RPMI8226 (cell line): ENCODE measurements at regions not wholly inside any gene's neighbourhood (a gene's known extent, or its start where the extent isn't known, plus 50 kb on each side); places are given as distances from the start of the nearest gene placed in this dataset.
"Not testable (repeated sequence)": the region's sequence is repeated elsewhere in the genome, so short reads cannot be mapped to it uniquely, and the experiment has no call there.

Experiments used
- DNase-seq: peaks from one replicate; pipeline ENCODE4 v3.0.0-alpha.2; 2015

GRCh38 chrX:127221821-127222220, 402.3 kb downstream of the PRR32 start:
- not testable (repeated sequence) for DNase-seq

DNA sequence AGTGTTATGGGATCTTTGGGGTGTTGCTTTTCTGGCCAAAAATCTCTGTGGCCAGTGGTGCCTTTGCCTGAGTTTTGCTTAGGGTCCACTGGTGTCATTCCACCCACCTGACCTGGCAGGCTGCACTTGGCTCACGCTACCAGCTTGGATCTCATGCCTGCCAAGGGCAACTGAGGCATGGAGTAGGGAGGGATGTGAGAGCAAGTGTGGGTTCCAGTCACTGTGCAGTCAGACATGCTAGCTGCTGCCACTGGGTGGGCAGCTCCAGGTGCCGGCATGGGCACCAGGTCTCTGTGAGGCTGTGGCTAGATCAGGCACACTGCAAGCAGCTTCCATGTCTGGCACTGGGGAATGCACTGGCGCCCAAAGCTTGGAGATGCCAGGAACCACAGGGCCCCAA, 424.1 kb downstream of the PRR32 start:
- no peak for DNase-seq

DNA sequence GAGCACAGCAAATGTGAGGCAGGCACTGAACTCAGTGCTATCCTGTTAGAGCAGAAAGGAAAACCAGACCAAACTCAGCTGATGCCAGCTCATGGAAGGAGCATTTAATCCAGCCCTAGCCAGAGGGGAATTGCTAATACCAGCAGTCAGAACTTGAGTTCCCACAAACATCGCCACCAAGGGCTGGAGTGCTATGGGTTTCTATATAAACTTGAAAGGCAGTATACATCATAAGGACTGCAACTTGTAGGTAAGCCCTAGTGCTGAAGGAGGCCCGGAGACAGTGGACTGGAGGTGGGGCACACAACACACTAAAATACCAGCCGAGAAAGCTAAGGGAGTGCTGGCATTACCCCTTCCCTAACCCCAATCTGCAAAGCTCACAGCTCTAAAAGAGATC, 440.2 kb downstream of the PRR32 start:
- no peak for DNase-seq

- no peak for DNase-seq
Observed at GRCh38 chrX:127276326-127276725, 456.8 kb downstream of the PRR32 start.

DNA sequence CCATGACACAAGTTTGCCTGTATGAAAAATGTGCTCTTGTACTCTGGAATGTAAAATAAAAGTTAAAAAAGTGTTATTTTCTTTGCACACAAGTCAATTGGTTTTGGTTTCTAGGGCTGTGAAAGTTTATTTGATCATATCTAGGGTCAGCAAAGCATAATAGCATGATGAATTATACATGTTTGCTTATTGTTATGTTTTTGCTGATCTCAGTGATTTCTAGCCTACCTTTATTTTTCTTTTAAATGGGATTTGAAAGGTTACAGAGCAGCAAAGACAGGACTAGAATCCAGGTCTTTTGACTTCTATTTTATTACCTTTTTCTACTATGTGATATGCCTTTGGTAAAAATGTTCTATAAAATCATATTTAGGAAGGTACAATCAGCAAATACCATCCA, 481.0 kb downstream of the PRR32 start:
- no peak for DNase-seq

DNA sequence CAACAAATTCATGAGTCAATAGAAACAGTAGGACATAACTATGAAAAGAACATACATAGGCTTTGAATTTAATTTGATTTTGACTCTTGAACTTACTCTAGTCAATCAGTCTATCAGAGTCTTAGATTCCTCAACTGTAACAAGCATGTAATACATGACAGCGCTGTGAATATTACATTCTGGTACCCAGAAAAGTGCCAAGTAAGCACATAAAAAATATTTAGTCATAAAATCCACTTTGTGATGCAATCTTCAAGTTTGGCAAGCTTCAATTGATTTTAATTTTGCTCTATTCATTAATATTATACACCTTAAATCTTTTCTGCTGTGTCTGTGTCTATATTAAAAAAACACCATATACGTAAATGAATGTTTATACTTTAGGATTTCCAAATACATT, 483.3 kb downstream of the PRR32 start:
- DNase-seq, result no peak

- no peak for DNase-seq
Observed at GRCh38 chrX:127305013-127305412, 485.5 kb downstream of the PRR32 start.

DNA sequence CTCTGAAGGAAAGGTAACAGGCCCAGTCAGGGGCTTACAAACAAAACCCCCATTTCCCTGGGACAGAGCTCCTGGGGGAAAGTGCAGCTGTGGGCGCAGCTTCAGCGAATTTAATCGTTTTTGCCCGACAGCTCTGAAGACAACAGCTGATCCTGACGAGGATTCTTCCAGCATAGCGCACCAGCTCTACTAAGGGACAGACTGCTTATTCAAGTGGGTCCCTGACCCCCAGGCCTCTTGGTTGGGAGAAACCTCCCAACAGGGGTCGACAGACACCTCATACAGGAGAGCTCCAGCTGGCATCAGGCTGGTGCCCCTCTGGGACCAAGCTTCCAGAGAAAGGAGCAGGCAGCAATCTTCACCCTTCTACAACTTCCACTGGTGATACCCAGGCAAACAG, 486.7 kb downstream of the PRR32 start:
- no peak for DNase-seq

DNA sequence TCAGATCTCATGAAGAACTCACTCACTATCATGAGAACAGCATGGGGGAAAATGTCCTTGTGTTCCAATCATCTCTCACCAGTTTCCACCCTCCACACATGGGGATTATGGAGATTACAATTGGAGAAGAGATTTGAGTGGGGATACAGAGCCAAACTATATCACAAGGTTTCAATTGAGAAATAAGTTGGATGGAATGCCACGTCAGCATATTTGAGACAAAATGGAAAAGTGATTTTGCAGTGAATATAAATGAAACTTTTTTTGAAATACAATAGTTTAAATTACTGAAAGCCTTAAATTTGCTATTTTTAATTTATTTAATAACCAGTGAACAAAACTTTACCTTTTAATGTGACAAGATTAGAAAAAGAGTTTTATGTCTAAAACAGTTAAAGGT, 494.1 kb downstream of the PRR32 start:
- DNase-seq, result no peak

GRCh38 chrX:127317159-127317558, 497.6 kb downstream of the PRR32 start:
- no peak for DNase-seq

GRCh38 chrX:127324128-127324527, 504.6 kb downstream of the PRR32 start:
- DNase-seq, result no peak
